HCT116 (cell line): ENCODE measurements at regions not wholly inside any gene's neighbourhood (a gene's known extent, or its start where the extent isn't known, plus 50 kb on each side); places are given as distances from the start of the nearest gene placed in this dataset.

Experiments used
- ATAC-seq: fragments of 200-7000 bp; cut with Tn5 transposase; 2 replicates; pipeline ENCODE4 v1.9.1; 2020; ENCODE audit warnings: mild to moderate bottlenecking, moderate library complexity
- BruUV-seq: library from RNA; stranded (reverse); fragments of 400-500 nt; replicated peaks from 2 replicates; lab custom pipeline; 2021; lab: Mats Ljungman, UMichigan
- CTCF ChIA-PET: fragments of 300-600 bp; sonication (Branson Sonifier 250); formaldehyde crosslinking; loops from one replicate; lab custom pipeline; 2021; ENCODE audit warnings: antibody characterized with exemption; lab: Charles Lee
- POLR2A ChIA-PET: fragments of 300-600, 350-600 bp; sonication (Branson Sonifier 250); formaldehyde crosslinking; loops from one replicate; lab custom pipeline; 2021; ENCODE audit warnings: antibody characterized with exemption; lab: Charles Lee
- RAD21 ChIA-PET, 2 experiments: fragments of 300-600 bp; sonication (Branson Sonifier 250); formaldehyde crosslinking; loops; one replicate each; lab custom pipeline; 2023; ENCODE audit warnings: low total read pairs in 2 of 2; ENCODE audit not compliant: uncharacterized antibody in 2 of 2, unreplicated experiment in 2 of 2, low non-redundant PET in 1 of 2; lab: Charles Lee
- DNase-seq: peaks from one replicate; pipeline ENCODE4 v3.0.0-alpha.2; 2010; ENCODE audit warnings: low read depth, low spot score
- H2AFZ ChIP-seq: fragments of 200-600 bp; shearing (Covaris generic), sonication (generic); 2 replicates; pipeline ENCODE4 v1.6.1; 2017; ENCODE audit warnings: low read depth, mixed run types, mixed read lengths, antibody characterized with exemption, low read length; ENCODE audit not compliant: poor library complexity, severe bottlenecking
- H3K27ac ChIP-seq: 2 replicates; pipeline ENCODE4 v1.5.1; 2012; ENCODE audit warnings: low read depth, low read length
- H3K27me3 ChIP-seq: fragments of 200-600 bp; sonication (generic); 2 replicates; pipeline ENCODE4 v1.6.1; 2016; ENCODE audit warnings: mixed run types, low read length, mixed read lengths; ENCODE audit not compliant: insufficient read depth
- H3K36me3 ChIP-seq, 2 experiments: fragments of 200-500 bp in 1 of 2; fragments of 200-600 bp in 1 of 2; sonication (Bioruptor generic) in 1 of 2; sonication (generic) in 1 of 2; 2 replicates each; pipeline versions ENCODE4 v1.5.1 to v1.6.1; 2014 to 2016; ENCODE audit warnings: low read length in 2 of 2, inconsistent platforms in 1 of 2, mixed read lengths in 1 of 2, mixed run types in 1 of 2; ENCODE audit not compliant: insufficient read depth in 2 of 2, control insufficient read depth in 1 of 2
- H3K4me1 ChIP-seq, 2 experiments: fragments of 200-600 bp in 1 of 2; sonication (generic) in 1 of 2; 2 replicates each; pipeline versions ENCODE4 v1.5.1 to v1.6.1; 2012 to 2017; ENCODE audit warnings: low read length in 2 of 2, inconsistent platforms in 1 of 2, mild to moderate bottlenecking in 1 of 2, mixed read lengths in 1 of 2, mixed run types in 1 of 2, moderate library complexity in 1 of 2; ENCODE audit not compliant: insufficient read depth in 2 of 2, control insufficient read depth in 1 of 2
- H3K4me2 ChIP-seq: fragments of 200-600 bp; sonication (generic); 2 replicates; pipeline ENCODE4 v1.6.1; 2017; ENCODE audit warnings: mixed run types, low read length, mixed read lengths
- H3K4me3 ChIP-seq, 2 experiments: fragments of 200-600 bp in 1 of 2; sonication (generic) in 1 of 2; replicated peaks in 1 of 2; 2 replicates each; pipeline ENCODE4 v1.5.1; 2011 to 2016; ENCODE audit warnings: low read length in 2 of 2, control low read depth in 1 of 2, low read depth in 1 of 2, mild to moderate bottlenecking in 1 of 2, mixed read lengths in 1 of 2, mixed run types in 1 of 2
- H3K79me2 ChIP-seq: fragments of 200-600 bp; sonication (generic); 2 replicates; pipeline ENCODE4 v1.6.1; 2017; ENCODE audit warnings: mild to moderate bottlenecking, mixed run types, low read length, moderate library complexity, mixed read lengths; ENCODE audit not compliant: insufficient read depth
- H3K9ac ChIP-seq: fragments of 200-600 bp; sonication (generic); 2 replicates; pipeline ENCODE4 v1.6.1; 2016; ENCODE audit warnings: low read length, mixed read lengths
- H3K9me2 ChIP-seq: fragments of 200-600 bp; sonication (generic), shearing (Covaris generic); 2 replicates; pipeline ENCODE4 v1.6.1; 2017; ENCODE audit warnings: mixed run types, mild to moderate bottlenecking, moderate library complexity; ENCODE audit not compliant: insufficient read depth
- H3K9me3 ChIP-seq, 2 experiments: fragments of 200-500 bp in 1 of 2; fragments of 200-600 bp in 1 of 2; sonication (Bioruptor generic) in 1 of 2; sonication (generic) in 1 of 2; 2 replicates each; pipeline ENCODE4 v1.6.1; 2014 to 2017; ENCODE audit warnings: low read length in 2 of 2, mixed read lengths in 2 of 2, inconsistent platforms in 1 of 2, low read depth in 1 of 2, mild to moderate bottlenecking in 1 of 2, mixed run types in 1 of 2, moderate library complexity in 1 of 2; ENCODE audit not compliant: control insufficient read depth in 1 of 2, insufficient read depth in 1 of 2
- H4K20me1 ChIP-seq: fragments of 200-600 bp; sonication (generic), shearing (Covaris generic); 2 replicates; pipeline ENCODE4 v1.6.1; 2017; ENCODE audit warnings: mixed run types, mild to moderate bottlenecking, moderate library complexity; ENCODE audit not compliant: insufficient read depth
- CBX3 ChIP-seq: IDR thresholded peaks from 2 replicates; pipeline ENCODE4 v1.6.1; 2012; ENCODE audit warnings: low read depth
- CEBPB ChIP-seq: IDR thresholded peaks from 2 replicates; pipeline ENCODE4 v1.6.1; 2012; ENCODE audit warnings: low read depth
- EGR1 ChIP-seq: IDR thresholded peaks from 2 replicates; pipeline ENCODE4 v1.6.1; 2012; ENCODE audit warnings: low read depth
- ELF1 ChIP-seq: IDR thresholded peaks from 2 replicates; pipeline ENCODE4 v1.6.1; 2012; ENCODE audit warnings: low read depth, borderline replicate concordance
- EZH2 ChIP-seq: fragments of 200-600 bp; sonication (generic); IDR thresholded peaks from 2 replicates; pipeline ENCODE4 v1.6.1; 2017; ENCODE audit warnings: antibody characterized with exemption, mixed run types
- EZH2phosphoT487 ChIP-seq: fragments of 200-600 bp; IDR thresholded peaks from 2 replicates; pipeline ENCODE4 v1.6.1; 2018; ENCODE audit warnings: antibody characterized with exemption, borderline replicate concordance
- FOSL1 ChIP-seq: IDR thresholded peaks from 2 replicates; pipeline ENCODE4 v1.6.1; 2012; ENCODE audit warnings: low read depth
- JUND ChIP-seq: IDR thresholded peaks from 2 replicates; pipeline ENCODE4 v1.6.1; 2012
- POLR2A ChIP-seq: IDR thresholded peaks from 2 replicates; pipeline ENCODE4 v1.7.0; 2011; ENCODE audit warnings: borderline replicate concordance; ENCODE audit not compliant: insufficient read depth, insufficient read length; ENCODE audit errors: extremely low read depth
- SP1 ChIP-seq: IDR thresholded peaks from 2 replicates; pipeline ENCODE4 v1.6.1; 2012; ENCODE audit warnings: low read depth
- SRF ChIP-seq: IDR thresholded peaks from 2 replicates; pipeline ENCODE4 v1.6.1; 2012; ENCODE audit warnings: low read depth
- YY1 ChIP-seq: IDR thresholded peaks from 2 replicates; pipeline ENCODE4 v1.6.1; 2011; ENCODE audit warnings: low read length, low read depth, moderate library complexity, mild to moderate bottlenecking; ENCODE audit not compliant: insufficient replicate concordance; ENCODE audit errors: extremely low read depth
- ZFX ChIP-seq: fragments of 450-650 bp; IDR thresholded peaks from 2 replicates; pipeline ENCODE4 v1.6.1; 2017
- ZNF274 ChIP-seq: fragments of 200-500 bp; sonication (Bioruptor generic); IDR thresholded peaks from 2 replicates; pipeline ENCODE4 v1.6.1; 2014; ENCODE audit warnings: mild to moderate bottlenecking, low read depth, low read length, inconsistent platforms
- intact Hi-C: fragments of 100-400 bp; cut with micrococcal nuclease; formaldehyde crosslinking; loops from 2 replicates; pipeline ENCODE4 v1.10.0; 2022

GRCh38 chr5:15009420-15009819 is 137.8 kb upstream of the ANKH start:
- H3K27me3 ChIP-seq, result 0 out of 2 replicates have a peak, but pooled peaks cover 5% of the 10 kb centered on the region
- no TSS peak for BruUV-seq
- no peaks in the 10 kb centered on the region for H3K79me2 ChIP-seq
- ChIA-PET POLR2A (no interaction called here), CTCF (interaction anchor here (0.9 to 1.7 kb wide), 4 partner anchors 52 to 361 kb away, joined by 5 to 9 read pairs (median 6); no protein-coding TSS in a partner anchor), RAD21 (interaction anchor here in 1 of 2 experiments (1.1 kb wide), 1 partner anchor 324 kb away, joined by 4 read pairs; no protein-coding TSS in a partner anchor)
- H4K20me1 ChIP-seq, result no peaks in the 10 kb centered on the region
- H3K36me3 ChIP-seq, result no peaks in the 10 kb centered on the region
- H3K9me2 ChIP-seq, result no peaks in the 10 kb centered on the region
- intact Hi-C loops, result loop anchor here (1.0 to 10.0 kb wide), 3 partner anchors 137 to 1025 kb away; partner anchors contain the start of gene ANKH
- H3K9ac ChIP-seq, result no peak overlapping the region
- H3K4me1 ChIP-seq, result peaks cover 18 to 21% of the 10 kb centered on the region in 2 experiments
- H3K4me3 ChIP-seq, result no peak overlapping the region
- peak overlapping the region; percentile 66 for H2AFZ ChIP-seq
- peak; percentile 51 for DNase-seq
- H3K4me2 ChIP-seq, result peak overlapping the region; percentile 53
- no peak for ATAC-seq
- H3K9me3 ChIP-seq, result no peaks in the 10 kb centered on the region
- H3K27ac ChIP-seq, result no peak overlapping the region
- TF ChIP-seq POLR2A (no peak), FOSL1 (peak; percentile 56), JUND (peak; percentile 63), ZNF274 (no peak), YY1 (no peak), SP1 (0 out of 2 replicates have a peak, but pooled peaks have one; percentile 26), CBX3 (no peak), SRF (no peak), ELF1 (no peak)

GRCh38 chr5:15008921-15009320 is 137.3 kb upstream of the ANKH start:
- CTCF ChIA-PET, result interaction anchor here (0.9 to 1.7 kb wide), 4 partner anchors 51 to 360 kb away, joined by 5 to 9 read pairs (median 6); no protein-coding TSS in a partner anchor
- RAD21 ChIA-PET, result interaction anchor here in 1 of 2 experiments (1.1 kb wide), 1 partner anchor 323 kb away, joined by 4 read pairs; no protein-coding TSS in a partner anchor
- intact Hi-C loops, result loop anchor here (1.0 to 10.0 kb wide), 3 partner anchors 137 to 1024 kb away; partner anchors contain the start of gene ANKH
- no peaks in the 10 kb centered on the region for H3K79me2 ChIP-seq
- no peak overlapping the region for H3K9ac ChIP-seq
- peaks cover 18 to 21% of the 10 kb centered on the region in 2 experiments for H3K4me1 ChIP-seq
- H3K9me2 ChIP-seq, result no peaks in the 10 kb centered on the region
- no peak for DNase-seq
- H3K4me2 ChIP-seq, result peak overlapping the region; percentile 53
- H2AFZ ChIP-seq, result peak overlapping the region; percentile 66
- H3K27me3 ChIP-seq, result 0 out of 2 replicates have a peak, but pooled peaks cover 5% of the 10 kb centered on the region
- BruUV-seq, result no TSS peak
- no peak overlapping the region for H3K4me3 ChIP-seq
- peak; percentile 20 for ATAC-seq
- H3K9me3 ChIP-seq, result no peaks in the 10 kb centered on the region
- POLR2A ChIA-PET, result no interaction called here
- TF ChIP-seq SRF, result no peak
- TF ChIP-seq EZH2, result no peak
- TF ChIP-seq CEBPB, result no peak
- TF ChIP-seq FOSL1, result no peak
- TF ChIP-seq YY1, result no peak
- TF ChIP-seq ZNF274, result no peak
- no peak for TF ChIP-seq EGR1
- no peak for TF ChIP-seq SP1
- no peak for TF ChIP-seq EZH2phosphoT487
- no peak for TF ChIP-seq ZFX
- H4K20me1 ChIP-seq, result no peaks in the 10 kb centered on the region
- no peaks in the 10 kb centered on the region for H3K36me3 ChIP-seq
- H3K27ac ChIP-seq, result peak overlapping the region; percentile 52
